HEK293T (cell line): ENCODE measurements at regions not wholly inside any gene's neighbourhood (a gene's known extent, or its start where the extent isn't known, plus 50 kb on each side); places are given as distances from the start of the nearest gene placed in this dataset.

Source experiments
- BHLHE40 ChIP-seq: fragments of 450-650 bp; IDR thresholded peaks from 2 replicates; pipeline ENCODE4 v1.6.1; 2016; ENCODE audit warnings: mild to moderate bottlenecking, moderate library complexity, borderline replicate concordance
- ELF4 ChIP-seq: fragments of 450-650 bp; IDR thresholded peaks from 2 replicates; pipeline ENCODE4 v1.6.1; 2017; ENCODE audit warnings: antibody characterized with exemption
- FOXA1 ChIP-seq: fragments of 450-650 bp; IDR thresholded peaks from 2 replicates; pipeline ENCODE4 v1.6.1; 2016; ENCODE audit warnings: mild to moderate bottlenecking
- FOXK2 ChIP-seq: fragments of 450-650 bp; IDR thresholded peaks from 2 replicates; pipeline ENCODE4 v1.6.1; 2016; ENCODE audit warnings: mild to moderate bottlenecking
- FOXM1 ChIP-seq: fragments of 450-650 bp; IDR thresholded peaks from 2 replicates; pipeline ENCODE4 v1.6.1; 2017; ENCODE audit warnings: mild to moderate bottlenecking, borderline replicate concordance
- HDGF ChIP-seq: fragments of 450-650 bp; IDR thresholded peaks from 2 replicates; pipeline ENCODE4 v1.6.1; 2017; ENCODE audit warnings: antibody characterized with exemption, borderline replicate concordance
- L3MBTL2 ChIP-seq: fragments of 450-650 bp; conservative IDR thresholded peaks from 2 replicates; pipeline ENCODE4 v1.6.1; 2016; ENCODE audit warnings: mild to moderate bottlenecking
- PKNOX1 ChIP-seq: fragments of 450-650 bp; IDR thresholded peaks from 2 replicates; pipeline ENCODE4 v1.6.1; 2016
- SP1 ChIP-seq: fragments of 450-650 bp; IDR thresholded peaks from 2 replicates; pipeline ENCODE4 v1.6.1; 2017
- SUZ12 ChIP-seq: fragments of 450-650 bp; IDR thresholded peaks from 2 replicates; pipeline ENCODE4 v1.6.1; 2016; ENCODE audit warnings: mild to moderate bottlenecking
- ZNF384 ChIP-seq: fragments of 450-650 bp; IDR thresholded peaks from 2 replicates; pipeline ENCODE4 v1.6.1; 2016

- TF ChIP-seq FOXM1 = no peak
- no peak for TF ChIP-seq FOXK2
- no peak for TF ChIP-seq HDGF
- TF ChIP-seq ELF4 = no peak
- TF ChIP-seq BHLHE40 = no peak
- no peak for TF ChIP-seq SP1
- no peak for TF ChIP-seq PKNOX1
- TF ChIP-seq FOXA1 = no peak
- no peak for TF ChIP-seq ZNF384
- TF ChIP-seq SUZ12 = no peak
- TF ChIP-seq L3MBTL2 = no peak
Observed at GRCh38 chr15:39114690-39115378, 466.0 kb upstream of the THBS1 start.
